ENCODE measurements at regions not wholly inside any gene's neighbourhood (a gene's known extent, or its start where the extent isn't known, plus 50 kb on each side); places are given as distances from the start of the nearest gene placed in this dataset.

DNA sequence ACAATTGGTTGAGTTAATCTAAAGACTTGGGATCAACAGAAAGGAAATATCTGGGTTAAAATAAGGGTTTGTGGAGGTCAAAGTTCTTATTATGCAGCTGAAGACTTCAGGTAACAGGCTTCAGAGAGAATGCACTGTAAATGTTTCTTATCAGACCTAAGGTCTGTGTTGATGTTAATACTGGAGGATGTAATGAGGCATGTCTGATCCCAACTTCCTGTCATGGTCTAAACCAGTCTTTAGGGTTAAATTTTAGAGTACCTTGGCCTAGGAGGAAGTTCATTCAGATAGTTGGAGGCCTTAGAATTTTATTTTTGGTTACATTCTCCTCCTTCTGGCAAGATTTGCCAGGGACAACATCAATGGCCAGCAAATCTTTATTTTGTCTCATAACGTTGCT is 72.1 kb upstream of the GC start:
- no peaks in the 10 kb centered on the region for H3K36me3 Mint-ChIP-seq (ENCODE audit: low read depth, unreplicated experiment)
- no peaks in the 10 kb centered on the region for H3K9me3 Mint-ChIP-seq (ENCODE audit: unreplicated experiment)
- peaks cover 2% of the 10 kb centered on the region for H3K4me1 Mint-ChIP-seq (ENCODE audit: low read depth, unreplicated experiment)
- Histone ChIP-seq H2AFZ (ENCODE audit: low read depth, low read length) (no peak overlapping the region), H3K36me3 (ENCODE audit: insufficient read depth, low read length) (no peaks in the 10 kb centered on the region), H3K27me3 (ENCODE audit: insufficient read depth, low read length) (no peaks in the 10 kb centered on the region), H3K9ac (ENCODE audit: low read length) (no peak overlapping the region), H3K9me3 (ENCODE audit: insufficient read depth, low read depth, low read length) (no peaks in the 10 kb centered on the region), H3K4me1 (ENCODE audit: insufficient read depth, low read length) (no peaks in the 10 kb centered on the region), H3K4me3 (ENCODE audit: insufficient read depth, low read depth, low read length) (no peak overlapping the region), H3K27ac (ENCODE audit: low read depth, low read length) (no peak overlapping the region), H3K79me2 (ENCODE audit: insufficient read depth, low read length) (no peaks in the 10 kb centered on the region), H4K20me1 (ENCODE audit: insufficient read depth, low read length) (no peaks in the 10 kb centered on the region), H3K4me2 (ENCODE audit: low read length) (no peak overlapping the region)
- TF ChIP-seq EZH2 (IDR thresholded peaks at IDR 0.05; ENCODE audit: insufficient read depth, low read length): no peak
- TF ChIP-seq, protein P1, sequence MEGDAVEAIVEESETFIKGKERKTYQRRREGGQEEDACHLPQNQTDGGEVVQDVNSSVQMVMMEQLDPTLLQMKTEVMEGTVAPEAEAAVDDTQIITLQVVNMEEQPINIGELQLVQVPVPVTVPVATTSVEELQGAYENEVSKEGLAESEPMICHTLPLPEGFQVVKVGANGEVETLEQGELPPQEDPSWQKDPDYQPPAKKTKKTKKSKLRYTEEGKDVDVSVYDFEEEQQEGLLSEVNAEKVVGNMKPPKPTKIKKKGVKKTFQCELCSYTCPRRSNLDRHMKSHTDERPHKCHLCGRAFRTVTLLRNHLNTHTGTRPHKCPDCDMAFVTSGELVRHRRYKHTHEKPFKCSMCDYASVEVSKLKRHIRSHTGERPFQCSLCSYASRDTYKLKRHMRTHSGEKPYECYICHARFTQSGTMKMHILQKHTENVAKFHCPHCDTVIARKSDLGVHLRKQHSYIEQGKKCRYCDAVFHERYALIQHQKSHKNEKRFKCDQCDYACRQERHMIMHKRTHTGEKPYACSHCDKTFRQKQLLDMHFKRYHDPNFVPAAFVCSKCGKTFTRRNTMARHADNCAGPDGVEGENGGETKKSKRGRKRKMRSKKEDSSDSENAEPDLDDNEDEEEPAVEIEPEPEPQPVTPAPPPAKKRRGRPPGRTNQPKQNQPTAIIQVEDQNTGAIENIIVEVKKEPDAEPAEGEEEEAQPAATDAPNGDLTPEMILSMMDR (IDR thresholded peaks at IDR 0.05; ENCODE audit: insufficient read depth, low read depth, low read length): no peak
- H3K27me3 Mint-ChIP-seq (ENCODE audit: low read depth, unreplicated experiment): no peaks in the 10 kb centered on the region
- H3K27ac Mint-ChIP-seq (ENCODE audit: unreplicated experiment): no peak overlapping the region
- no peak overlapping the region for H3K4me3 Mint-ChIP-seq (ENCODE audit: unreplicated experiment)
- FAIRE-seq (no peak), DNase-seq (ENCODE audit: low read depth) (no peak)

DNA sequence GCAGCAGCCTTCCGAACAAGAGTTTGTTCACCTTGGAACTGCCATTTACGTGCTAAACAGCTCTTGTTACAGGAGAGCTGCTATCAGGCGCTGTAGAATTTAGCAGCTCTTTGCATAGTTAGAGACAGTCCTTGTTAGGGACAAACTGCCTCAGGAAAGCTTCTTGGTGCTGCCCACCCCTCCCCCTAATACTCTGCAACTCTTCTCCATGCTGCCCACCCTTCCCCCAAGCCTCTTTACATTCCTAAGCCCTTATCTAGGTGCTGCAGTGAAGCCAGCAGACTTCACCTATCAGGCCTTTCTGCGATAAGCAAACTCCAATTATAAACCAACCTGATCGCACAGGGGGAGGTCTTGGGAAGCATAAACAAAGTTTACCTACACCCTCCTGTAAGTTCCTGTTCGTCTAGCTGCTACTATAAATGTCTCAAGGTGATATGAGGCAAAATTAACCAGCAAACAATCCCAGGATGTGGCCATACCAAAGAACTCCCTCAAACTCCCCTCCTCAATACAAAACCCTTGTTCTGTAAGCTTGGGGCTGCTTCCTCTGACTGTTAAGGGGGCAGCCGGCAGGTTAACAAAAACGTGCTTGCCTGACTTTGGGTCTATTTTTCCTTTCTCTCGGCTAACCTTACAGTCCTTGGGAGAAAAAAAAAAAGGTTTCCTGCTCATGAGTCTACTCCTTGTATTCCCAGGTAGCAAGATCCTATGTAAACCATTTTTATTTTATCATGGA is 74.0 kb upstream of the GC start:
- TF ChIP-seq, protein P1 (IDR thresholded peaks at IDR 0.05; ENCODE audit: insufficient read depth, low read depth, low read length): no peak
- TF ChIP-seq EZH2 (IDR thresholded peaks at IDR 0.05; ENCODE audit: insufficient read depth, low read length): no peak
- Histone ChIP-seq H3K79me2 (ENCODE audit: insufficient read depth, low read length) (no peaks in the 10 kb centered on the region), H3K27ac (ENCODE audit: low read depth, low read length) (no peak overlapping the region), H3K9me3 (ENCODE audit: insufficient read depth, low read depth, low read length) (no peaks in the 10 kb centered on the region), H3K9ac (ENCODE audit: low read length) (no peak overlapping the region), H3K4me3 (ENCODE audit: insufficient read depth, low read depth, low read length) (no peak overlapping the region), H3K4me1 (ENCODE audit: insufficient read depth, low read length) (no peaks in the 10 kb centered on the region), H3K4me2 (ENCODE audit: low read length) (no peak overlapping the region), H3K36me3 (ENCODE audit: insufficient read depth, low read length) (no peaks in the 10 kb centered on the region), H2AFZ (ENCODE audit: low read depth, low read length) (no peak overlapping the region), H4K20me1 (ENCODE audit: insufficient read depth, low read length) (no peaks in the 10 kb centered on the region), H3K27me3 (ENCODE audit: insufficient read depth, low read length) (no peaks in the 10 kb centered on the region)
- no peak for DNase-seq (ENCODE audit: low read depth)
- FAIRE-seq: no peak
- H3K36me3 Mint-ChIP-seq (ENCODE audit: low read depth, unreplicated experiment): no peaks in the 10 kb centered on the region
- no peak overlapping the region for H3K4me3 Mint-ChIP-seq (ENCODE audit: unreplicated experiment)
- H3K9me3 Mint-ChIP-seq (ENCODE audit: unreplicated experiment): peaks cover under 1% of the 10 kb centered on the region
- peaks cover 2% of the 10 kb centered on the region for H3K4me1 Mint-ChIP-seq (ENCODE audit: low read depth, unreplicated experiment)
- no peaks in the 10 kb centered on the region for H3K27me3 Mint-ChIP-seq (ENCODE audit: low read depth, unreplicated experiment)
- H3K27ac Mint-ChIP-seq (ENCODE audit: unreplicated experiment): no peak overlapping the region

DNA sequence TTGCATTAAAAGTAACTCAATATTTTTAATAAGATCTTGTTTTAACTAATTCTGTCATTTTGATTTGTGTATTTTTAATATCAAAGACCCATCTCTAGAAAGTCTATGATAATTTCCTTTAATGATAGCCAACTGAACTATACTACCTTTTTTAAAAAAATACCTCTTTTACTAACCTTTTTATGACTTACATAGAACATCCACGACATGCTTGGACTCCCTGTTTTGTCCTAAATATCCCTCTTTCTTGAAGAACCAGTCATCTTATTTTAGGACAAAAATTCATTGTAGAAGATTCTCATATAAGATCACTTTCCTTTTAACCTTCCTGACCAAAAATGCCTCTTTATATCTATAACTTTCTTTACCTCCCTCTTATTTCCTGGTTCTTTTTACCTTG is 76.8 kb upstream of the GC start:
- H3K36me3 Mint-ChIP-seq (ENCODE audit: low read depth, unreplicated experiment): no peaks in the 10 kb centered on the region
- Histone ChIP-seq H3K36me3 (ENCODE audit: insufficient read depth, low read length) (no peaks in the 10 kb centered on the region), H3K4me2 (ENCODE audit: low read length) (no peak overlapping the region), H3K27me3 (ENCODE audit: insufficient read depth, low read length) (no peaks in the 10 kb centered on the region), H3K4me1 (ENCODE audit: insufficient read depth, low read length) (no peaks in the 10 kb centered on the region), H3K9ac (ENCODE audit: low read length) (no peak overlapping the region), H2AFZ (ENCODE audit: low read depth, low read length) (no peak overlapping the region), H3K79me2 (ENCODE audit: insufficient read depth, low read length) (no peaks in the 10 kb centered on the region), H3K9me3 (ENCODE audit: insufficient read depth, low read depth, low read length) (no peaks in the 10 kb centered on the region), H3K27ac (ENCODE audit: low read depth, low read length) (no peak overlapping the region), H4K20me1 (ENCODE audit: insufficient read depth, low read length) (no peaks in the 10 kb centered on the region), H3K4me3 (ENCODE audit: insufficient read depth, low read depth, low read length) (no peak overlapping the region)
- H3K9me3 Mint-ChIP-seq (ENCODE audit: unreplicated experiment): peaks cover 7% of the 10 kb centered on the region
- no peaks in the 10 kb centered on the region for H3K27me3 Mint-ChIP-seq (ENCODE audit: low read depth, unreplicated experiment)
- H3K4me1 Mint-ChIP-seq (ENCODE audit: low read depth, unreplicated experiment): peaks cover 2% of the 10 kb centered on the region
- TF ChIP-seq, protein P1 (IDR thresholded peaks at IDR 0.05; ENCODE audit: insufficient read depth, low read depth, low read length): no peak
- no peak for TF ChIP-seq EZH2 (IDR thresholded peaks at IDR 0.05; ENCODE audit: insufficient read depth, low read length)
- no peak for FAIRE-seq
- no peak for DNase-seq (ENCODE audit: low read depth)
- H3K27ac Mint-ChIP-seq (ENCODE audit: unreplicated experiment): no peak overlapping the region
- no peak overlapping the region for H3K4me3 Mint-ChIP-seq (ENCODE audit: unreplicated experiment)

Measured in astrocyte (in vitro differentiated cells and primary cell).